Panc1 (cell line): ENCODE measurements at regions not wholly inside any gene's neighbourhood (a gene's known extent, or its start where the extent isn't known, plus 50 kb on each side); places are given as distances from the start of the nearest gene placed in this dataset.

Experiments used
- POLR2AphosphoS5 ChIP-seq: IDR thresholded peaks from 2 replicates; pipeline ENCODE4 v1.6.1; 2012; ENCODE audit warnings: mild to moderate bottlenecking, low read depth, low read length, moderate library complexity
- TF ChIP-seq, protein P1 (sequence below), 2 experiments: IDR thresholded peaks; 2 replicates each; pipeline ENCODE4 v1.6.1; 2011 to 2012; ENCODE audit warnings: low read depth in 2 of 2, control low read depth in 1 of 2, low read length in 1 of 2, mild to moderate bottlenecking in 1 of 2, moderate library complexity in 1 of 2; ENCODE audit not compliant: insufficient read depth in 1 of 2
- TF ChIP-seq, protein P2 (sequence below): fragments of 450-650 bp; IDR thresholded peaks from 2 replicates; pipeline ENCODE4 v1.5.1; 2017; ENCODE audit warnings: mild to moderate bottlenecking

DNA sequence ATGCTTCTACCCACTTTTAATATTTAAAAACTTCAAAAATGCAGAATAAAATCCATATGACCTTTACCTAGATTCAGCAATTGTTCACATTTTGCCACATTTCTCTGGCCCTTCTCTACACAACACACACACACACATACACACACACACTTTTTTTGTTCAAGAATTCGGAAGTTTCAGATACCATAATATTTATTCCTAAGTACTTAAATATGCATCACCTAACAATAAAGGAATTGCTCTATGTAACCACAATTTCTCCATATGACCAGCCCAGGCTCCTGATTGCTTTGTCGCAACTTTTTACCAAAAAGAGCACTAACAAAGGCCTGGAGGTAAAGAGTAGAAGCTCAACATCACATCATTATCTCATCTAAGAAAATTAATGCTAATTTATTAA is 106.6 kb downstream of the FAS start:
- TF ChIP-seq, protein P1, sequence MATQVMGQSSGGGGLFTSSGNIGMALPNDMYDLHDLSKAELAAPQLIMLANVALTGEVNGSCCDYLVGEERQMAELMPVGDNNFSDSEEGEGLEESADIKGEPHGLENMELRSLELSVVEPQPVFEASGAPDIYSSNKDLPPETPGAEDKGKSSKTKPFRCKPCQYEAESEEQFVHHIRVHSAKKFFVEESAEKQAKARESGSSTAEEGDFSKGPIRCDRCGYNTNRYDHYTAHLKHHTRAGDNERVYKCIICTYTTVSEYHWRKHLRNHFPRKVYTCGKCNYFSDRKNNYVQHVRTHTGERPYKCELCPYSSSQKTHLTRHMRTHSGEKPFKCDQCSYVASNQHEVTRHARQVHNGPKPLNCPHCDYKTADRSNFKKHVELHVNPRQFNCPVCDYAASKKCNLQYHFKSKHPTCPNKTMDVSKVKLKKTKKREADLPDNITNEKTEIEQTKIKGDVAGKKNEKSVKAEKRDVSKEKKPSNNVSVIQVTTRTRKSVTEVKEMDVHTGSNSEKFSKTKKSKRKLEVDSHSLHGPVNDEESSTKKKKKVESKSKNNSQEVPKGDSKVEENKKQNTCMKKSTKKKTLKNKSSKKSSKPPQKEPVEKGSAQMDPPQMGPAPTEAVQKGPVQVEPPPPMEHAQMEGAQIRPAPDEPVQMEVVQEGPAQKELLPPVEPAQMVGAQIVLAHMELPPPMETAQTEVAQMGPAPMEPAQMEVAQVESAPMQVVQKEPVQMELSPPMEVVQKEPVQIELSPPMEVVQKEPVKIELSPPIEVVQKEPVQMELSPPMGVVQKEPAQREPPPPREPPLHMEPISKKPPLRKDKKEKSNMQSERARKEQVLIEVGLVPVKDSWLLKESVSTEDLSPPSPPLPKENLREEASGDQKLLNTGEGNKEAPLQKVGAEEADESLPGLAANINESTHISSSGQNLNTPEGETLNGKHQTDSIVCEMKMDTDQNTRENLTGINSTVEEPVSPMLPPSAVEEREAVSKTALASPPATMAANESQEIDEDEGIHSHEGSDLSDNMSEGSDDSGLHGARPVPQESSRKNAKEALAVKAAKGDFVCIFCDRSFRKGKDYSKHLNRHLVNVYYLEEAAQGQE (IDR thresholded peaks at IDR 0.05; ENCODE audit: insufficient read depth in 1 of 2, low read depth in 2 of 2, low read length in 1 of 2): no peak
- TF ChIP-seq, protein P2, sequence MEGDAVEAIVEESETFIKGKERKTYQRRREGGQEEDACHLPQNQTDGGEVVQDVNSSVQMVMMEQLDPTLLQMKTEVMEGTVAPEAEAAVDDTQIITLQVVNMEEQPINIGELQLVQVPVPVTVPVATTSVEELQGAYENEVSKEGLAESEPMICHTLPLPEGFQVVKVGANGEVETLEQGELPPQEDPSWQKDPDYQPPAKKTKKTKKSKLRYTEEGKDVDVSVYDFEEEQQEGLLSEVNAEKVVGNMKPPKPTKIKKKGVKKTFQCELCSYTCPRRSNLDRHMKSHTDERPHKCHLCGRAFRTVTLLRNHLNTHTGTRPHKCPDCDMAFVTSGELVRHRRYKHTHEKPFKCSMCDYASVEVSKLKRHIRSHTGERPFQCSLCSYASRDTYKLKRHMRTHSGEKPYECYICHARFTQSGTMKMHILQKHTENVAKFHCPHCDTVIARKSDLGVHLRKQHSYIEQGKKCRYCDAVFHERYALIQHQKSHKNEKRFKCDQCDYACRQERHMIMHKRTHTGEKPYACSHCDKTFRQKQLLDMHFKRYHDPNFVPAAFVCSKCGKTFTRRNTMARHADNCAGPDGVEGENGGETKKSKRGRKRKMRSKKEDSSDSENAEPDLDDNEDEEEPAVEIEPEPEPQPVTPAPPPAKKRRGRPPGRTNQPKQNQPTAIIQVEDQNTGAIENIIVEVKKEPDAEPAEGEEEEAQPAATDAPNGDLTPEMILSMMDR: no peak
- TF ChIP-seq POLR2AphosphoS5: no peak
